ENCODE measurements at regions not wholly inside any gene's neighbourhood (a gene's known extent, or its start where the extent isn't known, plus 50 kb on each side); places are given as distances from the start of the nearest gene placed in this dataset.

GRCh38 chr2:234858790-234859329 is 93.0 kb upstream of the SH3BP4 start (continued):
- TF ChIP-seq ATF2 (IDR thresholded peaks at IDR 0.05; ENCODE audit: low read length), result no peak
- no peak for TF ChIP-seq CBX8 (IDR thresholded peaks at IDR 0.05; ENCODE audit: borderline replicate concordance, low read depth, low read length)
- TF ChIP-seq MAX (IDR thresholded peaks at IDR 0.05), result no peak
- no peak for TF ChIP-seq BRCA1 (IDR thresholded peaks at IDR 0.05; ENCODE audit: low read depth, low read length)
- TF ChIP-seq SRF (IDR thresholded peaks at IDR 0.05; ENCODE audit: low read depth, low read length), result no peak
- TF ChIP-seq SAP30 (IDR thresholded peaks at IDR 0.05; ENCODE audit: insufficient read depth, insufficient replicate concordance, low read length), result no peak
